ENCODE measurements at regions not wholly inside any gene's neighbourhood (a gene's known extent, or its start where the extent isn't known, plus 50 kb on each side); places are given as distances from the start of the nearest gene placed in this dataset.

DNA sequence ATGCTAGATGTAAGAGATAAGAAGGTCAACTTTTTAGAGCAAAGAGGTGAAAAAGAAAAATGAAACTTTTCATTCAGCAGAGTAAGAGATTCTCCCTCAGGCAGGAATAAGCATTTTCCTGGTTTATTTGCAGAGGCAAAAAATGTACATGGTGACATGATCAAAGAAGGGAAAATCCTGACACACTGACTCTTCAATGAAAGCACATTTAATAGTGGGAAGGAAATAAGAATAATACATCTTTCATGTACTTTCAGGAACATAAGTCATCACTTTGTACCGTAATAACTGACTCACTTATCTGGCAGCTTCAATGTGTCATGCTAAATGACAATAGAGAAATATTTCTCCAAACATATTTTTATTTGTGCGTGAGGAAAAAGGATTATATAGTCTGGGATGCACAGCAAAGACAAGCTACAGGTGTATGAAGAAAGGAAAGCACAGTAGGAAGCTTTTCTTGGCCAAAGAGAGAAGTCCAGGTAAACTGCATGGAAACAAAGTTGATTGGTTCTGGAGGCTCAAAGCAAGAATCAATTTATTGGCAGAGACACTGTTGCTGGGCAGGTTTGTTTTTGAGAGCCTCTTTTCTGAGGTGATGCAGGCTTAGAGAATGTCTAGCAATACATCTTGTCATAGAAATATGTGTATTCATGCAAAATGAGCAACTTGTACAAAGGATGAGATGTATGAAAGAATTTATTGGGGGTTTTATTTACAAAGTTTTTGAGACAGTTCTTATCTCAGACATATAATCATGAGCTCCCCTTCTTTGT lies 1409.0 kb downstream of the PLA2G4A start:
- no peak for ATAC-seq

DNA sequence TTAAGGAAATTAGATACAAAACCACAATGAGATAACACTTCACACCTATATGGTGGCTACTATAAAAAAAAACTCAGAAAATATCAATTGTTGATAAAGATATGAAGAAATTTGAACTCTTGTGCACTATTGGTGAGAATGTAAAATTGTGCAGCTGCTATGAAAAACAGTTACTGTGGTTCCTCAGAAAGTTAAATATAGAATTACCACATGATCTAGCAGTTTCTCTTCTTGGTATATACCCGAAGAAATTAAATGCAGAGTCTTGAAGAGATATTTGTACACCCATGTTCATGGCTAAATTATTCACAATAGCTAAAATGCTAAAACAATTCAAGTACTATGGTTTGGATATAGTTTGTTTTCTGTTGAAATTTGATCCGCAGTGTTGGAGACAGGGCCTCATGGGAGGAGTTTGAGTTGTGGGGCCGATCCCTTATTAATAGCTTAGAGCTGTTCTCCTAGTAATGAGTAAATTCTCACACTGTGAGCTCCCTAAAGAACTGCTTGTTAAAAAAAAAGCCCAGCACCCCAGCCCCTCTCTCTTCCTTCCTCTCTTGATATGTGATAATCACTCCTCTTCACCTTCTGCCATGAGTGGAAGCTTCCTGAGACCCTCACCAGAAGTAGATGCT lies 1412.1 kb downstream of the PLA2G4A start:
- ATAC-seq: no peak

DNA sequence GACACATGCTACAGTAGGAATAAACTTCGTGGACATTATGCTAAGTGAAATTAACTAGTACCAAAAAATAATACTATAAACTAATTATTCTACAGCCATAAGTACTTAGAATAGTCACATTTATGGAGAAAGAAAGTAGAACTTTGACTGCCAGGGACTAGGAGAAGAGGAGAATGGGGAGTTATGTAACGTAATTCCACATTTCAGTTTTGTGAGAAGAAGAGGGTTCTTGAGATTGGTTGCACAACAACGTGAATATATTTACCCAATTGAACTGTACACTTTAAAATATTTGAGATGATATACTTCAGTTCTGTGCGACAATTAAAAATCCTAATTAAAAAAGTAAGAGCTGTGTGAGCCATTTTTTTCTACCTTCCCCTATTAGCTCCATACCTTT lies 1412.9 kb downstream of the PLA2G4A start:
- ATAC-seq: no peak

DNA sequence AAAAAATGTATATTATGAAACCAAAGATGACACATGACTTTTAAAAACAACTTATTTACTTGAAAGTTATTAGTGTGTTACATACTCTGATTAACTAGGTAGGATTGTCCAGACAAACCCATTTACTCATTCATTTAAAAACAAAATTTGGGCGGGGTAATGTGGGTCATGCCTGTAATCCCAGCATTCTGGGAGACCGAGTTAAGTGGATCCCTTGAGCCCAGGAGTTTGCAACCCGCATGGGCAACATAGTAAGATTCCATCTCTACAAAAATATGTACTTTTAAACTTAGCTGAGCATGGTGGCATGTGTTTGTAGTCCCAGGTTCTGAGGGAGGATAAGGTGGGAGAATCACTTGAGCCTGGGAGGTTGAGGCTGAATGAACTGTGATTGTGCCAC lies 1414.7 kb downstream of the PLA2G4A start:
- ATAC-seq: no peak

DNA sequence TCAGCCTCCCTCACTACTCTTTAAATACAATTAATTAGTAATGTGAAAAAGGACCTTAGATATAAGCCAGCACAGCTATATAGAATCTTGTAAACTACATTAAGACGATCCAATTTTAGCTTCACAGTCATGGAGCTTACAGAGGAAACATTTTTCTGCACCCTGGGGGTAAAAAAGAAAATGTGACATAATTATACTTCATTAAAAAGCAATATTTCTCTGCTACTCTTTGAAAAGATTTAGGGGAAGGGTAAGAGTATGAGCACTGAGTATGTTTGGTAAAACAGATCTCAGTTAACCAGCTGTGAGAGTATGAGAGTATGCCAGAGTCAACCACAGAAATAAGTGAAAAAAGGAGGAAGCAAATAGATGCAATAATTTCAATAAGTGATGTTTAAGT lies 1415.9 kb downstream of the PLA2G4A start:
- no peak for ATAC-seq

DNA sequence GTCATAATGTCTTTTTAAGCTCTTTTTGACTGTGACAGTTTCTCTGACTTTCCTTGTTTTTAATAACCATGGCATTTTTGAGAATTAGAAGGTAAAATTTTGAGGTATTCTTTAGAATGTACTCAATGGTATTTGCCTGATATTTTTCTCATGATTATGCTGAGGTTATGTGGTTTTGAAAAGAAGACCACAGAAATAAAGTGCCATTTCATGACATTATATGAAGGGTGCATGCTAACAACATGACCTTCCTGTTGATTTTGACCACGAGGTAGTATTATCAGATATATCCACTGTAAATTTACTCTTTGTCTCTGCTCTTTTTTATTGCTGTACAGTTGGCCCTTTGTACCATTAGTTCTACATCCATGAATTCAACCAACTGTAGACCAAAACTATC lies 1418.5 kb downstream of the PLA2G4A start:
- ATAC-seq: no peak

DNA sequence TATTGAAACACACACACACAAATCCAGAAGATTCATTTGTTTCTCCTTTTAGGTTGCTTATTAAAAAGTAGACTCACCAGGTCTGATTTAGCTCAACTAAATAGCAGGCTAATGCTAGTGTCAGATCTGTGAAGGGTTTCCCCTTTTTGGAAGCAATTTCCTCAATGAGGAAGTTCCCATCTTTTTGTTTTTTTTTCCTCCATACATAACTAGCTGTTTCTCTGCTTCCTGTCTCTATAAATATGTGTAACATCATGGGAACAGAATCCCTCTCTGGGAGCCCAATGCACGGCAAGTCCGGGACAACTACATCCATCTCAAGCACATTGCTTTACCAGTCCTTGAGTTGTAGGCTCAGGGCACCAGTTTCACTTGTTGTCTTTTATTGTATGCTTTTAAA lies 1421.1 kb downstream of the PLA2G4A start:
- no peak for ATAC-seq

- no peak for ATAC-seq
Measured at GRCh38 chr1:188251036-188251435, 1422.3 kb downstream of the PLA2G4A start.

- ATAC-seq: no peak
Measured at GRCh38 chr1:188261849-188262248, 1433.1 kb downstream of the PLA2G4A start.

- no peak for ATAC-seq
Measured at GRCh38 chr1:188269956-188270355, 1441.2 kb downstream of the PLA2G4A start.

DNA sequence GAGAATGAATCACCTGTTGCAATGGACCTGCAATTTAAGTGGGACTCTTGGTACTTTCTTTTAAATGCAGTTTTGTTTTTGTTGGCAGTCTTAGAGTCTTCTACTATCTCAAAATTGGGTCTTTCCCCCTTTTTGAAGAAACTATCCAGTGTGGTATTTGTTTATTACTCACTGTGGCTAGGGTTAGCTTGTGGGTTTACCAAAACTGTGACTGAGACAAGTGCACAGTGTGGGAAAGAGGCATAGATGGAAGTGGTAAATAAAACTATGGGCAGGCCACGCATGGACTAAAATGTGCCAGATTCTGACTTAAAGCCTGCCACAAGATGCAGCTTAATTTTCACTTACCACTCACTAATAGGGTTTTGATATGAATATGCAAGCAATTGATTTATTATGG lies 1441.7 kb downstream of the PLA2G4A start:
- ATAC-seq: no peak

DNA sequence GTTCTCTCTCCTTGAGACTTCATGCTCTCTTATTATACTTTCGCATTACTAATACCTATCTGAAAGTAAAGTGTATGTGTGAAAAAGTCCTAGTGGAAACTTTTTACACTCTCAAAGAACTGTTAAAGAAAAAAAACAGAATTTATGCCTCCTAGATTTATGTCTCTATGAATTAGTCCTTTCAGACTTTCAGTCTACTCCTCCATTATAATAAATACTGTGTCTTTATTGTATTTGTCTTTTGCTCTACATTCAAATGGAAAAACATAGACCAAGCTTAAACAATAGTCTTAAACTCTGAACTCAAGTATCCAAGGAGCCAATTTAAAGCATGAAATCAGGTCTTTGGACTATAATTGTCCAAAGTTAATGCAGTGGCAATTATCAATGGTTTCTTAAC lies 1449.0 kb downstream of the PLA2G4A start:
- ATAC-seq: no peak

- ATAC-seq: no peak
Measured at GRCh38 chr1:188281921-188282320, 1453.2 kb downstream of the PLA2G4A start.

- no peak for ATAC-seq
Measured at GRCh38 chr1:188295157-188295556, 1466.4 kb downstream of the PLA2G4A start.

DNA sequence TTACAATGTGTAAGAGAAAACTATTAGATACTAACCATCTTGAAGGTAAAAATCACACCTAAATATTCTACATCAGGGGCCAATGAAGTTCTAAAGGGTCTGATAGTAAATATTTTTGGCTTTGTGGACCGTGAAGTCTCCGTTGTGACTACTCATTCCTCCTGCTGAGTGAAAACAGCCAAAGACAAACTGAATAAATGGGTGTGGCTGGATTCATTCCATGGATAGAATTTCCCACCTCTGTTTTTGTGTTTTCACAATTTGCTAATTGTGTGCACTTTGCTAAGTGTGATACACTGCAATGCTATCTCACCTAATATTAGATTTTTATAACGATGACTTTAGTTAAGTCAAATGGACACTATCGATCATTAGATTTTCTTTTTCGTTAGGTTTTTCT lies 1474.0 kb downstream of the PLA2G4A start:
- ATAC-seq: no peak

- ATAC-seq: no peak
Measured at GRCh38 chr1:188314557-188315137, 1485.9 kb downstream of the PLA2G4A start.

GRCh38 chr1:188317894-188318293 lies 1489.1 kb downstream of the PLA2G4A start:
- ATAC-seq: no peak

- ATAC-seq: no peak
Measured at GRCh38 chr1:188325211-188325610, 1496.5 kb downstream of the PLA2G4A start.

DNA sequence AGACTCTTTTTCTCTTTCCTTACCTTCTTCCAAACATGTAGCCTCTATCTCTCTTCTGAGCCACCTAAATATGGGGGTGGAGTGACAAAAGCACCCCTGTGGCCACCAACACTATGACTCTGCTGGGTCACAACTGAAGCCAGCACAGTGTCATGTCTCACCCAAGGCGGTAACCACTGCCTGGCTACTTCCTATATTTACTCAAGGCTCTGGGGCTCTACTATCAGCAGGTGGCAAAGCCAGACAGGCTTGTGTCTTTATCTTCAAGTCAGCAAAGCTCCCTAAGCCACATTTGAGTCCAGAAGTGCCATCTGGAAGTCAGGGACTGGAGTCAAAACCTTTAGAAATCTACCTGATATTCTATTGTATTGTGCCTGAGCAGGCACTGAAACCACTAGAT lies 1515.2 kb downstream of the PLA2G4A start:
- no peak for ATAC-seq

GRCh38 chr1:188350104-188350503 lies 1521.4 kb downstream of the PLA2G4A start:
- ATAC-seq: no peak

- ATAC-seq: no peak
Measured at GRCh38 chr1:188355082-188355481, 1526.3 kb downstream of the PLA2G4A start.

GRCh38 chr1:188355847-188356246 lies 1527.1 kb downstream of the PLA2G4A start:
- ATAC-seq: no peak

DNA sequence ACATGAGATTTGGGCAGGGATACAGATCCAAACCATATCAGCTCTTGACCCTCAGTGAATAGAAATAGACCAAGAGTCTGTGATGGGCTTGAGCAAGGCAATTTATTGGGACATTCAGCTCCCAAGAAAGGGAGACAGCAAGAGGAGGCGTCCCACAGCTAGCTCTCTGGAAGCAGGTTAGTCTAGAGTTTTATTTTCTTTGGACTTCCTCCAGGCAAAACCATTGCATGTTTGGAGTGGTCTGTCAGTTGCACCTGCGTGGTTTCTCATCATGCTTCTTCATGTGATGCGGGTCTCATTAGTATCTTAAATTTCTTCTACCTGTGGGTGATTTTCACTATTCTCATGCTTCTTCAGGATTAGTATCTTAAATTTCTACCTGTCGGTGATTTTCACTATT lies 1530.6 kb downstream of the PLA2G4A start:
- ATAC-seq: no peak

DNA sequence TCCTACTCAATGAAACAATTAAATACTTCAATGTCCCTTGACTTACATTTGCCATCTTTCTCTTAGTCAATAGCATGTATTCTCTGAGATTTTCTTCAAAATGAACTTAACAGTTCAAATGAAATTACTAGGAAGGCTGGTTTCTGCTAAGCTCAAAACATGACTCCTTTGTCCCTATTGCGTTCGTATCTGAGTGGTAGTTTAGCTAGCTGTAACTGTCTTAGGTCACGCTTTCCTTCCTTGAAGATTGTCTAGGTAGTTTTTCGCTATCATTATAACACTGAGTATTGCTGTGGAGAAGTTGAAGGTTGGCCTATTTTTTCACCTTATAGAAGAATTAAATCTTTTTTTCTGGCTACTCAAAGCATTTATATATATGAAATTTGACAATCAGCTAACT lies 1535.2 kb downstream of the PLA2G4A start:
- no peak for ATAC-seq
